Osteocyte (in vitro differentiated cells): ENCODE measurements at regions not wholly inside any gene's neighbourhood (a gene's known extent, or its start where the extent isn't known, plus 50 kb on each side); places are given as distances from the start of the nearest gene placed in this dataset.

Experiments used
- DNase-seq: peaks from one replicate; pipeline ENCODE4 v3.0.0; 2021; ENCODE audit warnings: mixed read lengths; ENCODE audit not compliant: unreplicated experiment; ENCODE audit errors: extremely low spot score
- H3K27ac Mint-ChIP-seq: one replicate; pipeline ENCODE4 v1.8.0; 2021; ENCODE audit warnings: mild to moderate bottlenecking, mixed read lengths; ENCODE audit not compliant: unreplicated experiment
- H3K27me3 Mint-ChIP-seq: one replicate; pipeline ENCODE4 v1.8.0; 2021; ENCODE audit warnings: mixed read lengths; ENCODE audit not compliant: unreplicated experiment
- H3K36me3 Mint-ChIP-seq: one replicate; pipeline ENCODE4 v1.8.0; 2021; ENCODE audit warnings: mixed read lengths; ENCODE audit not compliant: unreplicated experiment
- H3K4me1 Mint-ChIP-seq: one replicate; pipeline ENCODE4 v1.8.0; 2021; ENCODE audit warnings: mixed read lengths; ENCODE audit not compliant: unreplicated experiment
- H3K4me3 Mint-ChIP-seq: one replicate; pipeline ENCODE4 v1.8.0; 2021; ENCODE audit warnings: mild to moderate bottlenecking, moderate library complexity, mixed read lengths; ENCODE audit not compliant: unreplicated experiment
- H3K9me3 Mint-ChIP-seq: one replicate; pipeline ENCODE4 v1.8.0; 2021; ENCODE audit warnings: mixed read lengths; ENCODE audit not compliant: unreplicated experiment
- CTCF ChIP-seq: fragments of 200-600 bp; sonication (generic); IDR thresholded peaks from 2 replicates; pipeline ENCODE4 v1.5.0; 2021; ENCODE audit warnings: antibody characterized with exemption, mild to moderate bottlenecking, moderate library complexity

- no peak overlapping the region for H3K4me3 Mint-ChIP-seq
- no peak for DNase-seq
- peaks cover 47% of the 10 kb centered on the region for H3K27me3 Mint-ChIP-seq
- TF ChIP-seq CTCF, result peak; percentile 74
- H3K27ac Mint-ChIP-seq, result no peak overlapping the region
- no peaks in the 10 kb centered on the region for H3K36me3 Mint-ChIP-seq
- H3K4me1 Mint-ChIP-seq, result no peaks in the 10 kb centered on the region
- H3K9me3 Mint-ChIP-seq, result no peaks in the 10 kb centered on the region
Observed at GRCh38 chr11:43567396-43567975, 113.1 kb upstream of the HSD17B12 start.

- no peak overlapping the region for H3K4me3 Mint-ChIP-seq
- peaks cover 94% of the 10 kb centered on the region for H3K27me3 Mint-ChIP-seq
- no peak for DNase-seq
- no peaks in the 10 kb centered on the region for H3K9me3 Mint-ChIP-seq
- peaks cover 27% of the 10 kb centered on the region for H3K4me1 Mint-ChIP-seq
- no peak overlapping the region for H3K27ac Mint-ChIP-seq
- no peaks in the 10 kb centered on the region for H3K36me3 Mint-ChIP-seq
- peak; percentile 42 for TF ChIP-seq CTCF
Observed at GRCh38 chr11:43573233-43573632, 107.3 kb upstream of the HSD17B12 start.

GRCh38 chr11:43573873-43574272, 106.7 kb upstream of the HSD17B12 start:
- TF ChIP-seq CTCF, result no peak
- Mint-ChIP-seq H3K36me3 (no peaks in the 10 kb centered on the region), H3K27me3 (peaks cover 94% of the 10 kb centered on the region), H3K9me3 (no peaks in the 10 kb centered on the region), H3K4me3 (no peak overlapping the region), H3K4me1 (peaks cover 29% of the 10 kb centered on the region), H3K27ac (no peak overlapping the region)
- no peak for DNase-seq

- Mint-ChIP-seq H3K27ac (no peak overlapping the region), H3K36me3 (no peaks in the 10 kb centered on the region), H3K27me3 (peaks cover 90% of the 10 kb centered on the region), H3K4me1 (peaks cover 31% of the 10 kb centered on the region), H3K4me3 (no peak overlapping the region), H3K9me3 (no peaks in the 10 kb centered on the region)
- peak; percentile 10 for DNase-seq
- no peak for TF ChIP-seq CTCF
Observed at GRCh38 chr11:43574411-43574810, 106.1 kb upstream of the HSD17B12 start.

- DNase-seq, result peak; percentile 82
- Mint-ChIP-seq H3K27ac (no peak overlapping the region), H3K4me3 (peak overlapping the region; percentile 63), H3K4me1 (peaks cover 36% of the 10 kb centered on the region), H3K36me3 (no peaks in the 10 kb centered on the region), H3K27me3 (peaks cover 92% of the 10 kb centered on the region), H3K9me3 (no peaks in the 10 kb centered on the region)
- TF ChIP-seq CTCF, result no peak
Observed at GRCh38 chr11:43574949-43575912, 105.3 kb upstream of the HSD17B12 start.
